Heart left ventricle (tissue), 13 donors: ENCODE measurements at regions not wholly inside any gene's neighbourhood (a gene's known extent, or its start where the extent isn't known, plus 50 kb on each side); places are given as distances from the start of the nearest gene placed in this dataset.

Experiments
- POLR2A ChIP-seq, 2 donors: fragments of 450-650 bp; IDR thresholded peaks; one replicate each; pipeline ENCODE4 v1.6.1; 2017; ENCODE audit warnings: antibody characterized with exemption in 2 of 2, mild to moderate bottlenecking in 2 of 2, moderate library complexity in 2 of 2
- TF ChIP-seq, protein P1 (sequence below), 12 donors: fragments of 200-600 bp; sonication (generic) in 4 of 12; IDR thresholded peaks; one replicate each; pipeline versions ENCODE4 v1.5.0 to v1.8.0; 2018 to 2022; ENCODE audit warnings: antibody characterized with exemption in 12 of 12, mild to moderate bottlenecking in 5 of 12
- donor health status: ischemic (EF 13 %, LVEDD 7.1; RV severe dilation, severe dysfunction).
- donor health status: DM: no; HTN: yes; CAD: no.
- donor health status: DM: no; HTN: no; CAD: no.
- donor health status: ischemic (EF 25% LVEDD 6.9; RV normal size, moderate dysfunction).
- donor health status: ischemic (EF 25% LVEDD 5.7; RV mildly dilated, moderate dysfunction).
- donor health status: ischemic (EF 35%, LVEDD 5.7; RV mildly dilated, moderate dysfunction).
- donor health status: nonischemic (EF 11% LVEDD 7.7; RV severe dilation, severe dysfunction).
- donor health status: DM: yes; HTN: yes; CAD: no.
- donor health status: PGD.
- donor health status: ischemic (EF 29% LVEDD 5.4; RV normal size, mild dysfunction).
- donor health status: nonischemic (EF 23%, LVEDD 6.1; RV moderate dilation, normal function).

- TF ChIP-seq, protein P1, sequence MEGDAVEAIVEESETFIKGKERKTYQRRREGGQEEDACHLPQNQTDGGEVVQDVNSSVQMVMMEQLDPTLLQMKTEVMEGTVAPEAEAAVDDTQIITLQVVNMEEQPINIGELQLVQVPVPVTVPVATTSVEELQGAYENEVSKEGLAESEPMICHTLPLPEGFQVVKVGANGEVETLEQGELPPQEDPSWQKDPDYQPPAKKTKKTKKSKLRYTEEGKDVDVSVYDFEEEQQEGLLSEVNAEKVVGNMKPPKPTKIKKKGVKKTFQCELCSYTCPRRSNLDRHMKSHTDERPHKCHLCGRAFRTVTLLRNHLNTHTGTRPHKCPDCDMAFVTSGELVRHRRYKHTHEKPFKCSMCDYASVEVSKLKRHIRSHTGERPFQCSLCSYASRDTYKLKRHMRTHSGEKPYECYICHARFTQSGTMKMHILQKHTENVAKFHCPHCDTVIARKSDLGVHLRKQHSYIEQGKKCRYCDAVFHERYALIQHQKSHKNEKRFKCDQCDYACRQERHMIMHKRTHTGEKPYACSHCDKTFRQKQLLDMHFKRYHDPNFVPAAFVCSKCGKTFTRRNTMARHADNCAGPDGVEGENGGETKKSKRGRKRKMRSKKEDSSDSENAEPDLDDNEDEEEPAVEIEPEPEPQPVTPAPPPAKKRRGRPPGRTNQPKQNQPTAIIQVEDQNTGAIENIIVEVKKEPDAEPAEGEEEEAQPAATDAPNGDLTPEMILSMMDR (IDR thresholded peaks at IDR 0.05): peak; percentile 40 to 78 (median 64)
- no peak for TF ChIP-seq POLR2A (IDR thresholded peaks at IDR 0.05)
Observed at GRCh38 chr12:92987362-92987761, 58.3 kb upstream of the EEA1 start.
